PFSK-1 (cell line): ENCODE measurements at regions not wholly inside any gene's neighbourhood (a gene's known extent, or its start where the extent isn't known, plus 50 kb on each side); places are given as distances from the start of the nearest gene placed in this dataset.

Experiments used
- FOXP2 ChIP-seq: optimal IDR thresholded peaks from 2 replicates; pipeline ENCODE3; 2011; ENCODE audit warnings: borderline replicate concordance, control low read depth, inconsistent platforms; ENCODE audit not compliant: insufficient read depth; ENCODE audit errors: extremely low read length, extremely low read depth
- POLR2AphosphoS5 ChIP-seq: IDR thresholded peaks from 2 replicates; pipeline ENCODE4 v1.6.1; 2012; ENCODE audit warnings: low read depth, mild to moderate bottlenecking, control low read depth, low read length, moderate library complexity
- SIN3A ChIP-seq: IDR thresholded peaks from 2 replicates; pipeline ENCODE4 v1.6.1; 2012; ENCODE audit warnings: mild to moderate bottlenecking, low read length, moderate library complexity, borderline replicate concordance; ENCODE audit not compliant: insufficient read depth
- TAF1 ChIP-seq: IDR thresholded peaks from 2 replicates; pipeline ENCODE4 v1.6.1; 2012; ENCODE audit warnings: low read length, control low read depth, borderline replicate concordance; ENCODE audit not compliant: insufficient read depth
- TF ChIP-seq, protein P1 (sequence below), 2 experiments: IDR thresholded peaks; 2 replicates each; pipeline versions ENCODE4 v1.6.1 to v1.8.0; 2011 to 2012; ENCODE audit warnings: low read depth in 2 of 2, low read length in 2 of 2, control low read depth in 1 of 2, inconsistent platforms in 1 of 2, mild to moderate bottlenecking in 1 of 2, moderate library complexity in 1 of 2; ENCODE audit not compliant: insufficient read depth in 1 of 2

GRCh38 chr3:18572809-18573208 is 147.7 kb upstream of the SATB1 start:
- no peak for TF ChIP-seq TAF1
- TF ChIP-seq, protein P1, sequence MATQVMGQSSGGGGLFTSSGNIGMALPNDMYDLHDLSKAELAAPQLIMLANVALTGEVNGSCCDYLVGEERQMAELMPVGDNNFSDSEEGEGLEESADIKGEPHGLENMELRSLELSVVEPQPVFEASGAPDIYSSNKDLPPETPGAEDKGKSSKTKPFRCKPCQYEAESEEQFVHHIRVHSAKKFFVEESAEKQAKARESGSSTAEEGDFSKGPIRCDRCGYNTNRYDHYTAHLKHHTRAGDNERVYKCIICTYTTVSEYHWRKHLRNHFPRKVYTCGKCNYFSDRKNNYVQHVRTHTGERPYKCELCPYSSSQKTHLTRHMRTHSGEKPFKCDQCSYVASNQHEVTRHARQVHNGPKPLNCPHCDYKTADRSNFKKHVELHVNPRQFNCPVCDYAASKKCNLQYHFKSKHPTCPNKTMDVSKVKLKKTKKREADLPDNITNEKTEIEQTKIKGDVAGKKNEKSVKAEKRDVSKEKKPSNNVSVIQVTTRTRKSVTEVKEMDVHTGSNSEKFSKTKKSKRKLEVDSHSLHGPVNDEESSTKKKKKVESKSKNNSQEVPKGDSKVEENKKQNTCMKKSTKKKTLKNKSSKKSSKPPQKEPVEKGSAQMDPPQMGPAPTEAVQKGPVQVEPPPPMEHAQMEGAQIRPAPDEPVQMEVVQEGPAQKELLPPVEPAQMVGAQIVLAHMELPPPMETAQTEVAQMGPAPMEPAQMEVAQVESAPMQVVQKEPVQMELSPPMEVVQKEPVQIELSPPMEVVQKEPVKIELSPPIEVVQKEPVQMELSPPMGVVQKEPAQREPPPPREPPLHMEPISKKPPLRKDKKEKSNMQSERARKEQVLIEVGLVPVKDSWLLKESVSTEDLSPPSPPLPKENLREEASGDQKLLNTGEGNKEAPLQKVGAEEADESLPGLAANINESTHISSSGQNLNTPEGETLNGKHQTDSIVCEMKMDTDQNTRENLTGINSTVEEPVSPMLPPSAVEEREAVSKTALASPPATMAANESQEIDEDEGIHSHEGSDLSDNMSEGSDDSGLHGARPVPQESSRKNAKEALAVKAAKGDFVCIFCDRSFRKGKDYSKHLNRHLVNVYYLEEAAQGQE (IDR thresholded peaks at IDR 0.05; ENCODE audit: insufficient read depth in 1 of 2, low read depth in 2 of 2, low read length in 2 of 2) = no peak

GRCh38 chr3:18567293-18567692 is 142.2 kb upstream of the SATB1 start:
- no peak for TF ChIP-seq POLR2AphosphoS5
- no peak for TF ChIP-seq SIN3A
- TF ChIP-seq FOXP2 = no peak
- TF ChIP-seq, protein P1 (IDR thresholded peaks at IDR 0.05; ENCODE audit: insufficient read depth in 1 of 2, low read depth in 2 of 2, low read length in 2 of 2) = no peak
- TF ChIP-seq TAF1 = no peak

DNA sequence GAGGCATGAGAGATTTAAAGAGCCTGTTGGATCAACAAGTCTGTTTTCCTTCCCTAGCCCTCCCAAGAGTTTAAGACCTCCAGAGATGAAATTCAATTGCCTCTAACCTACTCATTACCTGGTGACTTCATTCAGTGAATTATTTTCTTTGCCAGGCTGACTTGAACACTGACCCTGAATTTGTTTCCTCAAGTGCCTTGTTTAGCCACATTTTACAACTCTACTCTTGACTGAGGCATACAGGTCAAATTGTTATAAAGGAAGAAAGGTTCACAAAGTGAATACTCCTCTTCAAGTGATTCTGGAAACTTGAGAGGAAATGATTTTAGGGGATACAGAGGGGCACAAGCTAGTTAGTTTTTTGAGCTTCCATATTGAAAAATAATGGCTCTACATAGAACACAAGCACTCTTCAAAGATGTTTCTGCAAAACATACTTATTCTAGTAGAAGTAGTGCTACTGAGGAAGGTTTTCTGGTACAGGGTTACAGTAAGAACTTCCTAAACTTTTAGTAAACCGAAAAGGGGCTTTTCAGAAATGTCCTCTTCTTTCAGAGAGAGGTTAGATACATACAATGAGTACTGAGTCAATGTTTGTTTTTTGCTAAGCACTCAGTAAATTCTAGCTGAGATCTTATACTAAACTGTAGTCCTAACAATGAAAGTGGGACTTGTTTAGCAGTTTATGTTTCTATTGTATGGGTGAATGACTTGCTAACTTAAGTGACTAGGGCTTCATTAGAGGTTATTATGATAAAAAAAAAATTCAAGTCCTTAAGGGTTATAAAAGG is 137.4 kb upstream of the SATB1 start:
- TF ChIP-seq, protein P1 (IDR thresholded peaks at IDR 0.05; ENCODE audit: insufficient read depth in 1 of 2, low read depth in 2 of 2, low read length in 2 of 2) = no peak
- TF ChIP-seq POLR2AphosphoS5 (no peak), TAF1 (no peak), FOXP2 (no peak), SIN3A (no peak)

DNA sequence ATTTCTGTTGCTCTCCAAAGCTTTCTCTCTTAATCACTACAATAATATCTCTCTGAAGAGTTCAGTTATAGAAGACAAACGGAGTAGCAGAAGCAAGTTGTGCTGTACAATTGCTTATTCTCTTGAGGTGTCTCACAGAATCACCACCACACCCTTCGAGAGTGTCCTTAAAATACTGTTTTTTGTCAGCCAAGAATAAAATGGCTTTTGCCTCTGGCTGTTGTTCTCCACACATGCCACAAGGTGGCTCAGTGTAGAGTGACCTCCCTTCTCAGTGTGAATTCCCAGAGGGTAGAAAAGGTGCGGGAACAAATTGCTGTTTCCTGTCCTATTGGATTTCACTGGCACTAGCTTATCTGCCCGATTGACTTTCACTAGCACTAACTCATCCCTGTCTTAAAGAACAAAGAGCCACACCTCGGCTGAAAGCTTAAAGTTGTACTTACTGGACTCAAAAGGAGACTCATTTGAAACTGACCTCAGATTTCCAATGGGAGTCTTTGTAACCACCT is 134.2 kb upstream of the SATB1 start:
- TF ChIP-seq, protein P1 (IDR thresholded peaks at IDR 0.05; ENCODE audit: insufficient read depth in 1 of 2, low read depth in 2 of 2, low read length in 2 of 2) = no peak
- TF ChIP-seq TAF1 (no peak), POLR2AphosphoS5 (no peak), FOXP2 (no peak), SIN3A (no peak)

- TF ChIP-seq, protein P1 (IDR thresholded peaks at IDR 0.05; ENCODE audit: insufficient read depth in 1 of 2, low read depth in 2 of 2, low read length in 2 of 2) = no peak
- no peak for TF ChIP-seq FOXP2
- no peak for TF ChIP-seq TAF1
- TF ChIP-seq SIN3A = no peak
- no peak for TF ChIP-seq POLR2AphosphoS5
These were observed 133.4 kb upstream of the SATB1 start for GRCh38 chr3:18558507-18558906.
